Body of pancreas (tissue), 4 donors: ENCODE measurements at regions not wholly inside any gene's neighbourhood (a gene's known extent, or its start where the extent isn't known, plus 50 kb on each side); places are given as distances from the start of the nearest gene placed in this dataset.

ENCODE experiments used
- POLR2A ChIP-seq, 3 donors: fragments of 450-650 bp; IDR thresholded peaks; one replicate each; pipeline ENCODE4 v1.6.1; 2016; ENCODE audit warnings: antibody characterized with exemption in 3 of 3, mild to moderate bottlenecking in 2 of 3
- TF ChIP-seq, protein P1 (sequence below), 7 experiments: fragments of 450-650 bp in 4 of 7; fragments of 200-600 bp in 3 of 7; sonication (generic) in 3 of 7; IDR thresholded peaks; one replicate each; pipeline ENCODE4 v1.5.1; 2016 to 2019; ENCODE audit warnings: antibody characterized with exemption in 7 of 7

GRCh38 chr10:2301227-2301626 is 563.9 kb upstream of the ADARB2 start:
- TF ChIP-seq, protein P1, sequence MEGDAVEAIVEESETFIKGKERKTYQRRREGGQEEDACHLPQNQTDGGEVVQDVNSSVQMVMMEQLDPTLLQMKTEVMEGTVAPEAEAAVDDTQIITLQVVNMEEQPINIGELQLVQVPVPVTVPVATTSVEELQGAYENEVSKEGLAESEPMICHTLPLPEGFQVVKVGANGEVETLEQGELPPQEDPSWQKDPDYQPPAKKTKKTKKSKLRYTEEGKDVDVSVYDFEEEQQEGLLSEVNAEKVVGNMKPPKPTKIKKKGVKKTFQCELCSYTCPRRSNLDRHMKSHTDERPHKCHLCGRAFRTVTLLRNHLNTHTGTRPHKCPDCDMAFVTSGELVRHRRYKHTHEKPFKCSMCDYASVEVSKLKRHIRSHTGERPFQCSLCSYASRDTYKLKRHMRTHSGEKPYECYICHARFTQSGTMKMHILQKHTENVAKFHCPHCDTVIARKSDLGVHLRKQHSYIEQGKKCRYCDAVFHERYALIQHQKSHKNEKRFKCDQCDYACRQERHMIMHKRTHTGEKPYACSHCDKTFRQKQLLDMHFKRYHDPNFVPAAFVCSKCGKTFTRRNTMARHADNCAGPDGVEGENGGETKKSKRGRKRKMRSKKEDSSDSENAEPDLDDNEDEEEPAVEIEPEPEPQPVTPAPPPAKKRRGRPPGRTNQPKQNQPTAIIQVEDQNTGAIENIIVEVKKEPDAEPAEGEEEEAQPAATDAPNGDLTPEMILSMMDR (IDR thresholded peaks at IDR 0.05) = no peak
- no peak for TF ChIP-seq POLR2A (IDR thresholded peaks at IDR 0.05)
